ENCODE measurements at regions not wholly inside any gene's neighbourhood (a gene's known extent, or its start where the extent isn't known, plus 50 kb on each side); places are given as distances from the start of the nearest gene placed in this dataset.

GRCh38 chr5:165420493-165420892 lies 1915.1 kb downstream of the MAT2B start:
- no peak for DNase-seq (ENCODE audit: low read depth)
- no peak overlapping the region for H3K4me3 ChIP-seq (ENCODE audit: low read depth, low read length)
- no peak for TF ChIP-seq CTCF (IDR thresholded peaks at IDR 0.05; ENCODE audit: low read depth, low read length, missing control alignments)
- in situ Hi-C loops (cut with HindIII; ENCODE audit: low sequenced_read_pairs), result no loop called here

DNA sequence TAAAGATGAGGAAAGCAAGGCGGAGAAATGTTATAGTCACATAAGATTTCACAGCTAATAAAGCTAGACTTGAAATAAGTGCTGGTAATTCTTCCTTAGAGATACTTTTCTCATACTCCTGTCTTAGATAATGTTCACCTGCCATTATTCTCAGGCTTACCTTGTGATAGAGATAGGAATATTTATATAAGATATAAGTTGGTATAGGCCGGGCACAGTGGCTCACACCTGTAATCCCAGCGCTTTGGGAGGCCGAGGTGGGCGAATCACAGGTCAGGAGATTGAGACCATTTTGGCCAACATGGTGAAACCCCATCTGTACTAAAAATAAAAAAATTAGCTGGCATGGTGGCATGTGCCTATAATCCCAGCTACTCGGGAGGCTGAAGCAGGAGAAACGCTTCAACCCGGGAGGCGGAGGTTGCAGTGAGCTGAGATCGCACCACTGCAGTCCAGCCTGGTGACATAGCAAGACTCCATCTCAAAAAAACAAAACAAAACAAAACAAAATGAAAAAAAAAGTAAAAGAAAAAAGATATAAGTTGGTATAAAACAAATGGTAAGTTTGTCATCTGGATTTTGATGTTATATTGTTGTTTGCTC lies 1918.4 kb downstream of the MAT2B start:
- in situ Hi-C loops (cut with HindIII; ENCODE audit: low sequenced_read_pairs), result no loop called here
- H3K4me3 ChIP-seq (ENCODE audit: low read depth, low read length), result no peak overlapping the region
- no peak for DNase-seq (ENCODE audit: low read depth)
- no peak for TF ChIP-seq CTCF (IDR thresholded peaks at IDR 0.05; ENCODE audit: low read depth, low read length, missing control alignments)

- in situ Hi-C loops (cut with HindIII; ENCODE audit: low sequenced_read_pairs), result no loop called here
- TF ChIP-seq CTCF (IDR thresholded peaks at IDR 0.05; ENCODE audit: low read depth, low read length, missing control alignments), result no peak
- DNase-seq (ENCODE audit: low read depth), result no peak
- no peak overlapping the region for H3K4me3 ChIP-seq (ENCODE audit: low read depth, low read length)
These were observed 1920.2 kb downstream of the MAT2B start for GRCh38 chr5:165425594-165425993.

DNA sequence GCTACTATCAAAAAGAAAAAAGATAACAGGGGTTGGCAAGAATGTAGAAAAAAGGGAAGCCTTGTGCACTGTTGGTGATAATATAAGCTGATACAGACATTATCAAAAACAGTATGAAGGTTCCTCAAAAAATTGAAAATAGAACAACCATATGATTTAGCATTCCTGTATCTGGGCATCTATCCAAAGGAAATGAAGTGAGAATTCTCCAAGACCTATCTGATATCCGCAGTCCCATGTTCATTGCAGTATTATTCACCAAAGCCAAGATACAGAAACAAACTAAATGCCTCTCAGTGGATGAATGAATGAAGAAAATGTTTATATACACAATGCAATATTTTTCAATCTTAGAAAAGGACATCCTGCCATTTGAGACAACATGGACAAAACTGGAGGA lies 1943.3 kb downstream of the MAT2B start:
- in situ Hi-C loops (cut with HindIII; ENCODE audit: low sequenced_read_pairs), result no loop called here
- TF ChIP-seq CTCF (IDR thresholded peaks at IDR 0.05; ENCODE audit: low read depth, low read length, missing control alignments), result no peak
- DNase-seq (ENCODE audit: low read depth), result no peak
- no peak overlapping the region for H3K4me3 ChIP-seq (ENCODE audit: low read depth, low read length)

DNA sequence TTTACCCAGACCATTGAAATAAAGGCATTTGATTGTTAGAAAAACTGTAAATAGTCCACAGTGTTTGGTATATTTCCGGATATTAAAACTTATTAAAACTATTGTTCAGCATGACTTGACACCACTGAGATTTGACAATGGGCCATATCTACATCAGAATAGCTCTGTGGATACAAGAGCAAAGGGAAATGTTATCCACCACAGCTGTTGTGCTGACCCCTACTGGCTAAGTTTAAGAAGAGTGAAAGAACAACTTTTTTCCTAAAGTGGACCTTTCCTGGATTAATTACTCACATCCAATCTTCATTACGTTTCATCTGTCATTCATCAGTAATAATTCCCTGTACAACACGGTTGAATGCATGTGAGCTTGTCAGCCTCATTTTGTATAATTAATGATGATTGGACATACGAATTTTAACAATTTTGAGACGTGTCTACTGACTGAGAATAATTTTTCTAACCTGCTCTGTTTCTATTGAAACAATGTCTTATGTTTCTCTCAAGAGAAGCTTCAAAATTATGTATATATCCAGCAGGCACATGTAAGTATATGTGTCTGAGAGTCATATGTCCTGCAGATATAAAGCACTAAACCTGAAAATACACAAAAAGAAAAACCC lies 1952.6 kb downstream of the MAT2B start:
- peak; percentile 51 for DNase-seq (ENCODE audit: low read depth)
- peak; percentile 77 for TF ChIP-seq CTCF (IDR thresholded peaks at IDR 0.05; ENCODE audit: low read depth, low read length, missing control alignments)
- no peak overlapping the region for H3K4me3 ChIP-seq (ENCODE audit: low read depth, low read length)
- in situ Hi-C loops (cut with HindIII; ENCODE audit: low sequenced_read_pairs), result no loop called here

GRCh38 chr5:165459232-165459631 lies 1953.8 kb downstream of the MAT2B start:
- in situ Hi-C loops (cut with HindIII; ENCODE audit: low sequenced_read_pairs), result no loop called here
- TF ChIP-seq CTCF (IDR thresholded peaks at IDR 0.05; ENCODE audit: low read depth, low read length, missing control alignments), result no peak
- DNase-seq (ENCODE audit: low read depth), result no peak
- no peak overlapping the region for H3K4me3 ChIP-seq (ENCODE audit: low read depth, low read length)

Measured in astrocyte of the cerebellum (primary cell).